ENCODE measurements at regions not wholly inside any gene's neighbourhood (a gene's known extent, or its start where the extent isn't known, plus 50 kb on each side); places are given as distances from the start of the nearest gene placed in this dataset.

- TF ChIP-seq CTCF (conservative IDR thresholded peaks at IDR 0.05; ENCODE audit: low read length), result no peak
- TF ChIP-seq EZH2phosphoT487 (IDR thresholded peaks at IDR 0.05; ENCODE audit: borderline replicate concordance, low read depth, low read length), result no peak
Observed at GRCh38 chr3:6125520-6125919, 735.4 kb upstream of the GRM7 start.

All from OCI-LY7 (cell line).